ENCODE measurements at regions not wholly inside any gene's neighbourhood (a gene's known extent, or its start where the extent isn't known, plus 50 kb on each side); places are given as distances from the start of the nearest gene placed in this dataset.
A peak's percentile ranks its signal among the peaks of the same experiment; 100 is the strongest.

- Histone ChIP-seq H2AFZ (ENCODE audit: low read depth, low read length) (no peak overlapping the region), H3K79me2 (ENCODE audit: insufficient read depth, low read length) (no peaks in the 10 kb centered on the region), H4K20me1 (ENCODE audit: insufficient read depth, low read length) (no peaks in the 10 kb centered on the region), H3K27me3 (ENCODE audit: insufficient read depth, low read length) (no peaks in the 10 kb centered on the region), H3K4me3 (ENCODE audit: insufficient read depth, low read depth, low read length) (no peak overlapping the region), H3K36me3 (ENCODE audit: insufficient read depth, low read length) (no peaks in the 10 kb centered on the region), H3K9ac (ENCODE audit: low read length) (no peak overlapping the region), H3K4me1 (ENCODE audit: insufficient read depth, low read length) (no peaks in the 10 kb centered on the region), H3K27ac (ENCODE audit: low read depth, low read length) (no peak overlapping the region), H3K4me2 (ENCODE audit: low read length) (no peak overlapping the region), H3K9me3 (ENCODE audit: insufficient read depth, low read depth, low read length) (no peaks in the 10 kb centered on the region)
- Mint-ChIP-seq H3K4me1 (ENCODE audit: low read depth, unreplicated experiment) (peaks cover 14% of the 10 kb centered on the region), H3K4me3 (ENCODE audit: unreplicated experiment) (no peak overlapping the region), H3K36me3 (ENCODE audit: low read depth, unreplicated experiment) (no peaks in the 10 kb centered on the region), H3K27me3 (ENCODE audit: low read depth, unreplicated experiment) (no peaks in the 10 kb centered on the region), H3K27ac (ENCODE audit: unreplicated experiment) (no peak overlapping the region), H3K9me3 (ENCODE audit: unreplicated experiment) (no peaks in the 10 kb centered on the region)
- TF ChIP-seq EZH2 (IDR thresholded peaks at IDR 0.05; ENCODE audit: insufficient read depth, low read length): no peak
- TF ChIP-seq CTCF (IDR thresholded peaks at IDR 0.05; ENCODE audit: insufficient read depth, low read depth, low read length): no peak
- FAIRE-seq (no peak), DNase-seq (ENCODE audit: low read depth) (no peak)
Observed at GRCh38 chr1:199010492-199010891, 371.7 kb downstream of the PTPRC start.

GRCh38 chr1:199010933-199011332 is 372.1 kb downstream of the PTPRC start:
- no peak overlapping the region for H3K27ac ChIP-seq (ENCODE audit: low read depth, low read length)
- H3K27me3 ChIP-seq (ENCODE audit: insufficient read depth, low read length): no peaks in the 10 kb centered on the region
- DNase-seq (ENCODE audit: low read depth) (peak; percentile 29), FAIRE-seq (no peak)
- no peaks in the 10 kb centered on the region for H3K4me1 ChIP-seq (ENCODE audit: insufficient read depth, low read length)
- H2AFZ ChIP-seq (ENCODE audit: low read depth, low read length): peak overlapping the region; percentile 13
- H3K9me3 ChIP-seq (ENCODE audit: insufficient read depth, low read depth, low read length): no peaks in the 10 kb centered on the region
- no peak overlapping the region for H3K9ac ChIP-seq (ENCODE audit: low read length)
- H3K36me3 ChIP-seq (ENCODE audit: insufficient read depth, low read length): no peaks in the 10 kb centered on the region
- Mint-ChIP-seq H3K36me3 (ENCODE audit: low read depth, unreplicated experiment) (no peaks in the 10 kb centered on the region), H3K4me3 (ENCODE audit: unreplicated experiment) (no peak overlapping the region), H3K9me3 (ENCODE audit: unreplicated experiment) (no peaks in the 10 kb centered on the region), H3K4me1 (ENCODE audit: low read depth, unreplicated experiment) (peaks cover 14% of the 10 kb centered on the region), H3K27ac (ENCODE audit: unreplicated experiment) (peak overlapping the region; percentile 16), H3K27me3 (ENCODE audit: low read depth, unreplicated experiment) (no peaks in the 10 kb centered on the region)
- no peak overlapping the region for H3K4me3 ChIP-seq (ENCODE audit: insufficient read depth, low read depth, low read length)
- no peaks in the 10 kb centered on the region for H3K79me2 ChIP-seq (ENCODE audit: insufficient read depth, low read length)
- H4K20me1 ChIP-seq (ENCODE audit: insufficient read depth, low read length): no peaks in the 10 kb centered on the region
- TF ChIP-seq EZH2 (IDR thresholded peaks at IDR 0.05; ENCODE audit: insufficient read depth, low read length) (no peak), CTCF (IDR thresholded peaks at IDR 0.05; ENCODE audit: insufficient read depth, low read depth, low read length) (no peak)
- H3K4me2 ChIP-seq (ENCODE audit: low read length): no peak overlapping the region

GRCh38 chr1:199015799-199016198 is 377.0 kb downstream of the PTPRC start:
- Histone ChIP-seq H3K4me2 (ENCODE audit: low read length) (no peak overlapping the region), H3K9ac (ENCODE audit: low read length) (no peak overlapping the region), H3K9me3 (ENCODE audit: insufficient read depth, low read depth, low read length) (no peaks in the 10 kb centered on the region), H3K4me3 (ENCODE audit: insufficient read depth, low read depth, low read length) (no peak overlapping the region), H4K20me1 (ENCODE audit: insufficient read depth, low read length) (no peaks in the 10 kb centered on the region), H3K36me3 (ENCODE audit: insufficient read depth, low read length) (no peaks in the 10 kb centered on the region), H3K27me3 (ENCODE audit: insufficient read depth, low read length) (no peaks in the 10 kb centered on the region), H3K79me2 (ENCODE audit: insufficient read depth, low read length) (no peaks in the 10 kb centered on the region), H2AFZ (ENCODE audit: low read depth, low read length) (no peak overlapping the region), H3K4me1 (ENCODE audit: insufficient read depth, low read length) (no peaks in the 10 kb centered on the region), H3K27ac (ENCODE audit: low read depth, low read length) (no peak overlapping the region)
- no peaks in the 10 kb centered on the region for H3K9me3 Mint-ChIP-seq (ENCODE audit: unreplicated experiment)
- no peak for DNase-seq (ENCODE audit: low read depth)
- no peak for TF ChIP-seq EZH2 (IDR thresholded peaks at IDR 0.05; ENCODE audit: insufficient read depth, low read length)
- no peak for TF ChIP-seq CTCF (IDR thresholded peaks at IDR 0.05; ENCODE audit: insufficient read depth, low read depth, low read length)
- no peaks in the 10 kb centered on the region for H3K36me3 Mint-ChIP-seq (ENCODE audit: low read depth, unreplicated experiment)
- no peaks in the 10 kb centered on the region for H3K27me3 Mint-ChIP-seq (ENCODE audit: low read depth, unreplicated experiment)
- H3K4me3 Mint-ChIP-seq (ENCODE audit: unreplicated experiment): no peak overlapping the region
- no peak for FAIRE-seq
- H3K4me1 Mint-ChIP-seq (ENCODE audit: low read depth, unreplicated experiment): peaks cover 7% of the 10 kb centered on the region
- H3K27ac Mint-ChIP-seq (ENCODE audit: unreplicated experiment): no peak overlapping the region

Data from astrocyte (in vitro differentiated cells and primary cell).